H1 (cell line): ENCODE measurements at regions not wholly inside any gene's neighbourhood (a gene's known extent, or its start where the extent isn't known, plus 50 kb on each side); places are given as distances from the start of the nearest gene placed in this dataset.

Experiments used
- CEBPB ChIP-seq: IDR thresholded peaks from 2 replicates; pipeline ENCODE4 v1.6.1; 2012; ENCODE audit warnings: low read depth, low read length
- JUN ChIP-seq: IDR thresholded peaks from 2 replicates; pipeline ENCODE4 v1.6.1; 2011; ENCODE audit warnings: low read depth, mild to moderate bottlenecking, improper control_type of control experiment, low read length
- SAP30 ChIP-seq: fragments of 300-600 bp; sonication (generic); IDR thresholded peaks from 2 replicates; pipeline ENCODE4 v1.7.1; 2012; ENCODE audit warnings: low read length, moderate library complexity, mild to moderate bottlenecking, inconsistent platforms; ENCODE audit not compliant: insufficient read depth, insufficient replicate concordance

DNA sequence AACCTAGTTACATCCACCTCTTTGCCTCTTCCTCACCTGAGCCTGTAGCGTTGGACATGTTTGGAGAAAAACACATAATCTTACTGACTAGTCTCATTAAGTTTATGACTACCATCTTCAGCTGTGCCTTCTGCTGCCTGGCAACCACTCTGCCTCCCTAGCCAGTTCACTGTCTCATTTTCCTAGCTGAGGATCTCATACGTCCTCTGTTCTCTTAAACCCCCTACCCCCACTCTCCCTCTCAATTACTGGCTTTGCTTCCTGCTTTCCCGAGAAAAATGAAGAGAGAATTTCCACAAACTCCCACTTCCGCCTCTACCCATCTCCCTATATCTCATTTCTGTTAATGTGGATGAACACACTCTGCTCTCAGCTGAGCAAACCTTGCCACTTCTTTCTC is 239.3 kb upstream of the POU2AF2 start (continued):
- no peak for TF ChIP-seq SAP30
- TF ChIP-seq JUN, result no peak
- no peak for TF ChIP-seq CEBPB
